Duodenal mucosa (tissue), 2 donors: ENCODE measurements at regions not wholly inside any gene's neighbourhood (a gene's known extent, or its start where the extent isn't known, plus 50 kb on each side); places are given as distances from the start of the nearest gene placed in this dataset.

Experiments
- H3K27ac ChIP-seq: one replicate; pipeline ENCODE4 v1.7.0; 2013; ENCODE audit warnings: low read depth, low read length
- H3K27me3 ChIP-seq, 2 donors: one replicate each; pipeline ENCODE4 v1.7.0; 2013; ENCODE audit warnings: low read length in 2 of 2, control low read depth in 1 of 2; ENCODE audit not compliant: insufficient read depth in 2 of 2, control insufficient read depth in 1 of 2
- H3K36me3 ChIP-seq, 2 donors: one replicate each; pipeline ENCODE4 v1.7.0; 2013; ENCODE audit warnings: low read length in 2 of 2, control low read depth in 1 of 2; ENCODE audit not compliant: insufficient read depth in 2 of 2, control insufficient read depth in 1 of 2
- H3K4me1 ChIP-seq, 2 donors: one replicate each; pipeline ENCODE4 v1.7.0; 2013; ENCODE audit warnings: low read length in 2 of 2, control low read depth in 1 of 2; ENCODE audit not compliant: insufficient read depth in 2 of 2, control insufficient read depth in 1 of 2
- H3K4me3 ChIP-seq, 2 donors: one replicate each; pipeline ENCODE4 v1.7.0; 2013; ENCODE audit warnings: low read length in 2 of 2, low read depth in 1 of 2
- H3K9ac ChIP-seq, 2 donors: one replicate each; pipeline ENCODE4 v1.7.0; 2013; ENCODE audit warnings: low read length in 2 of 2, low read depth in 1 of 2
- H3K9me3 ChIP-seq, 2 donors: one replicate each; pipeline ENCODE4 v1.7.0; 2013; ENCODE audit warnings: low read length in 2 of 2, control low read depth in 1 of 2; ENCODE audit not compliant: control insufficient read depth in 1 of 2

- H3K27me3 ChIP-seq, result no peaks in the 10 kb centered on the region
Observed at GRCh38 chr2:66836851-66837250, 401.9 kb downstream of the MEIS1 start.

GRCh38 chr2:66839551-66840320, 404.8 kb downstream of the MEIS1 start:
- Histone ChIP-seq H3K4me3 (no peak overlapping the region), H3K27ac (no peak overlapping the region), H3K9ac (no peak overlapping the region), H3K9me3 (no peaks in the 10 kb centered on the region), H3K4me1 (no peaks in the 10 kb centered on the region), H3K27me3 (no peaks in the 10 kb centered on the region), H3K36me3 (no peaks in the 10 kb centered on the region)

More at GRCh38 chr2:66836851-66837250, 401.9 kb downstream of the MEIS1 start:
- H3K4me1 ChIP-seq, result no peaks in the 10 kb centered on the region
- no peaks in the 10 kb centered on the region for H3K9me3 ChIP-seq
- no peak overlapping the region for H3K4me3 ChIP-seq
- H3K9ac ChIP-seq, result no peak overlapping the region
- no peaks in the 10 kb centered on the region for H3K36me3 ChIP-seq
- H3K27ac ChIP-seq, result no peak overlapping the region

GRCh38 chr2:66840321-66841002, 405.5 kb downstream of the MEIS1 start:
- no peaks in the 10 kb centered on the region for H3K9me3 ChIP-seq
- H3K9ac ChIP-seq, result no peak overlapping the region
- no peaks in the 10 kb centered on the region for H3K4me1 ChIP-seq
- no peak overlapping the region for H3K4me3 ChIP-seq
- H3K36me3 ChIP-seq, result no peaks in the 10 kb centered on the region
- H3K27ac ChIP-seq, result no peak overlapping the region
- H3K27me3 ChIP-seq, result no peaks in the 10 kb centered on the region

GRCh38 chr2:66843847-66844246, 408.9 kb downstream of the MEIS1 start:
- Histone ChIP-seq H3K4me1 (peaks cover 5 to 6% of the 10 kb centered on the region in 2 donors), H3K4me3 (no peak overlapping the region), H3K9me3 (no peaks in the 10 kb centered on the region), H3K27me3 (no peaks in the 10 kb centered on the region), H3K36me3 (no peaks in the 10 kb centered on the region), H3K9ac (no peak overlapping the region), H3K27ac (no peak overlapping the region)

- no peaks in the 10 kb centered on the region for H3K9me3 ChIP-seq
- no peak overlapping the region for H3K4me3 ChIP-seq
- no peaks in the 10 kb centered on the region for H3K36me3 ChIP-seq
- H3K9ac ChIP-seq, result no peak overlapping the region
- H3K4me1 ChIP-seq, result peaks cover 5 to 6% of the 10 kb centered on the region in 2 donors
- no peaks in the 10 kb centered on the region for H3K27me3 ChIP-seq
- H3K27ac ChIP-seq, result no peak overlapping the region
Observed at GRCh38 chr2:66845307-66845706, 410.4 kb downstream of the MEIS1 start.

- H3K27ac ChIP-seq, result no peak overlapping the region
- peaks cover 5 to 6% of the 10 kb centered on the region in 2 donors for H3K4me1 ChIP-seq
- no peaks in the 10 kb centered on the region for H3K9me3 ChIP-seq
- H3K4me3 ChIP-seq, result no peak overlapping the region
- no peaks in the 10 kb centered on the region for H3K27me3 ChIP-seq
- no peaks in the 10 kb centered on the region for H3K36me3 ChIP-seq
- no peak overlapping the region for H3K9ac ChIP-seq
Observed at GRCh38 chr2:66846887-66847286, 412.0 kb downstream of the MEIS1 start.

- Histone ChIP-seq H3K4me3 (no peak overlapping the region), H3K27ac (no peak overlapping the region), H3K4me1 (peaks cover 5 to 6% of the 10 kb centered on the region in 2 donors), H3K9ac (no peak overlapping the region), H3K36me3 (no peaks in the 10 kb centered on the region), H3K27me3 (no peaks in the 10 kb centered on the region), H3K9me3 (no peaks in the 10 kb centered on the region)
Observed at GRCh38 chr2:66849153-66849755, 414.3 kb downstream of the MEIS1 start.

GRCh38 chr2:66850376-66850775, 415.5 kb downstream of the MEIS1 start:
- H3K4me1 ChIP-seq, result peaks cover 5 to 6% of the 10 kb centered on the region in 2 donors
- H3K36me3 ChIP-seq, result no peaks in the 10 kb centered on the region
- H3K4me3 ChIP-seq, result no peak overlapping the region
- H3K27ac ChIP-seq, result no peak overlapping the region
- no peaks in the 10 kb centered on the region for H3K9me3 ChIP-seq
- no peak overlapping the region for H3K9ac ChIP-seq
- no peaks in the 10 kb centered on the region for H3K27me3 ChIP-seq

- Histone ChIP-seq H3K4me1 (peaks cover 5 to 6% of the 10 kb centered on the region in 2 donors), H3K4me3 (no peak overlapping the region), H3K9me3 (no peaks in the 10 kb centered on the region), H3K9ac (no peak overlapping the region), H3K36me3 (no peaks in the 10 kb centered on the region), H3K27ac (no peak overlapping the region), H3K27me3 (no peaks in the 10 kb centered on the region)
Observed at GRCh38 chr2:66851449-66851872, 416.5 kb downstream of the MEIS1 start.

GRCh38 chr2:66852953-66853352, 418.0 kb downstream of the MEIS1 start:
- H3K9me3 ChIP-seq, result no peaks in the 10 kb centered on the region
- no peak overlapping the region for H3K9ac ChIP-seq
- H3K36me3 ChIP-seq, result no peaks in the 10 kb centered on the region
- H3K4me3 ChIP-seq, result no peak overlapping the region
- no peaks in the 10 kb centered on the region for H3K27me3 ChIP-seq
- no peaks in the 10 kb centered on the region for H3K4me1 ChIP-seq
- H3K27ac ChIP-seq, result no peak overlapping the region
